Activated T-cell treated with anti-CD3 and anti-CD28 coated beads, Interleukin-2, amount 50 U/mL, for 48 hours (primary cell): ENCODE measurements at regions not wholly inside any gene's neighbourhood (a gene's known extent, or its start where the extent isn't known, plus 50 kb on each side); places are given as distances from the start of the nearest gene placed in this dataset.
A peak's percentile ranks its signal among the peaks of the same experiment; 100 is the strongest.
"Not testable (repeated sequence)": the region's sequence is repeated elsewhere in the genome, so short reads cannot be mapped to it uniquely, and the experiment has no call there.

Source experiments
- DNase-seq, 2 experiments: peaks; one replicate each; pipeline ENCODE4 v3.0.0-alpha.2; 2020

GRCh38 chr12:65742018-65743010 lies 82.0 kb upstream of the HMGA2 start:
- DNase-seq: peak; percentile 26 to 30

- DNase-seq: not testable (repeated sequence)
Measured at GRCh38 chr12:65744236-65744840, 79.9 kb upstream of the HMGA2 start.

GRCh38 chr12:65747338-65747737 lies 76.9 kb upstream of the HMGA2 start:
- DNase-seq: no peak

- no peak for DNase-seq
Measured at GRCh38 chr12:65748332-65748731, 76.0 kb upstream of the HMGA2 start.

- no peak for DNase-seq
Measured at GRCh38 chr12:65754290-65754689, 70.0 kb upstream of the HMGA2 start.

GRCh38 chr12:65754744-65755595 lies 69.3 kb upstream of the HMGA2 start:
- no peak for DNase-seq

- DNase-seq: no peak
Measured at GRCh38 chr12:65755596-65755978, 68.7 kb upstream of the HMGA2 start.

GRCh38 chr12:65756267-65756666 lies 68.0 kb upstream of the HMGA2 start:
- no peak for DNase-seq

GRCh38 chr12:65756956-65757511 lies 67.2 kb upstream of the HMGA2 start:
- DNase-seq: peak; percentile 43 to 52

- DNase-seq: no peak
Measured at GRCh38 chr12:65758401-65758800, 65.9 kb upstream of the HMGA2 start.

GRCh38 chr12:65759735-65760134 lies 64.5 kb upstream of the HMGA2 start:
- DNase-seq: no peak

GRCh38 chr12:65761301-65761700 lies 63.0 kb upstream of the HMGA2 start:
- no peak for DNase-seq

GRCh38 chr12:65764325-65764724 lies 60.0 kb upstream of the HMGA2 start:
- DNase-seq: no peak

- DNase-seq: no peak
Measured at GRCh38 chr12:65765436-65765813, 58.9 kb upstream of the HMGA2 start.

- no peak for DNase-seq
Measured at GRCh38 chr12:65769880-65770279, 54.4 kb upstream of the HMGA2 start.
